Mucosa of descending colon (tissue), 3 donors: ENCODE measurements at regions not wholly inside any gene's neighbourhood (a gene's known extent, or its start where the extent isn't known, plus 50 kb on each side); places are given as distances from the start of the nearest gene placed in this dataset.
"Not testable (repeated sequence)": the region's sequence is repeated elsewhere in the genome, so short reads cannot be mapped to it uniquely, and the experiment has no call there.

Experiments
- ATAC-seq: fragments of 200-7000 bp; cut with Tn5 transposase; one replicate; pipeline ENCODE4 v1.9.1; 2020; ENCODE audit warnings: mild to moderate bottlenecking, moderate library complexity
- DNase-seq, 3 donors: peaks; one replicate each; pipeline ENCODE4 v3.0.0-alpha.2; 2020
- H3K36me3 ChIP-seq: fragments of 200-600 bp; one replicate; pipeline ENCODE4 v1.8.0; 2021; ENCODE audit warnings: low read depth, mild to moderate bottlenecking
- H3K4me1 ChIP-seq: fragments of 200-600 bp; one replicate; pipeline ENCODE4 v1.8.0; 2021; ENCODE audit warnings: low read depth, mild to moderate bottlenecking
- H3K4me3 ChIP-seq: fragments of 200-600 bp; one replicate; pipeline ENCODE4 v1.8.0; 2021; ENCODE audit warnings: mild to moderate bottlenecking
- H3K9me3 ChIP-seq: fragments of 200-600 bp; one replicate; pipeline ENCODE4 v1.8.0; 2021; ENCODE audit warnings: mild to moderate bottlenecking
- CTCF ChIP-seq: fragments of 200-600 bp; IDR thresholded peaks from one replicate; pipeline ENCODE4 v1.8.0; 2022; ENCODE audit warnings: antibody characterized with exemption, mild to moderate bottlenecking
- intact Hi-C, 2 donors: fragments of 100-400 bp; cut with DNase I in 1 of 2; cut with micrococcal nuclease in 1 of 2; formaldehyde crosslinking; loops; one replicate each; pipeline versions ENCODE4 v1.11.0 to v1.11.1; 2022; cut with DNase I, micrococcal nuclease
- donor health status: DM: no; HTN: no; CAD: no; lungs with moderate emphysema.
- donor health status: DM: no; HTN: no; CAD: no.
- donor health status: DM: no; HTN: yes; CAD: no.

GRCh38 chr6:163698086-163698485 is 283.6 kb downstream of the QKI start:
- Histone ChIP-seq H3K36me3 (no peaks in the 10 kb centered on the region), H3K4me1 (no peaks in the 10 kb centered on the region), H3K4me3 (no peak overlapping the region), H3K9me3 (no peaks in the 10 kb centered on the region)
- intact Hi-C loops: no loop called here
- TF ChIP-seq CTCF: no peak
- DNase-seq (no peak), ATAC-seq (no peak)

DNA sequence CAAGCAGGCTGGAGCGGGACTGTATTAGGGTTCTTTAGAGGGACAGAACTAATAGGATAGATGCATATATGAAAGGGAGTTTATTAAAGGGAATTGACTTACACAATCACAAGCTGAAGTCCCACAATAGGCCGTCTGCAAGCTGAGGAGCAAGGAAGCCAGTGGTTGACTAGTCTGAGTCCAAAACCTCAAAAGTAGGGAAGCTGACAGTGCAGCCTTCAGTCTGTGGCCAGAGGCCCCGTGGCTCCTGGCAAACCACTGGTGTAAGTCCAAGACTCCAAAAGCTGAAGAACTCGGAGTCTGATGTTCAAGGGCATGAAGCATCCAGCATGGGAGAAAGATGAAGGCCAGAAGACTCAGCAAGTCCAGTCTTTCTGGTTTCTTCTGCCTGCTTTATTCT is 281.8 kb downstream of the QKI start:
- not testable (repeated sequence) for ATAC-seq

GRCh38 chr6:163695414-163695864 is 280.9 kb downstream of the QKI start:
- Histone ChIP-seq H3K4me3 (no peak overlapping the region), H3K9me3 (no peaks in the 10 kb centered on the region), H3K4me1 (no peaks in the 10 kb centered on the region), H3K36me3 (no peaks in the 10 kb centered on the region)
- intact Hi-C loops: no loop called here
- DNase-seq (no peak), ATAC-seq (no peak)
- TF ChIP-seq CTCF: no peak

More for the DNA sequence above, 281.8 kb downstream of the QKI start:
- intact Hi-C loops, H3K36me3 ChIP-seq, H3K4me3 ChIP-seq, H3K9me3 ChIP-seq, H3K4me1 ChIP-seq: not testable (repeated sequence)
- peak in 1 of 3 donors; percentile 14 for DNase-seq

GRCh38 chr6:163694988-163695398 is 280.5 kb downstream of the QKI start:
- ATAC-seq (no peak), DNase-seq (no peak)
- intact Hi-C loops: no loop called here
- H3K4me3 ChIP-seq: no peak overlapping the region
- no peak for TF ChIP-seq CTCF
- no peaks in the 10 kb centered on the region for H3K36me3 ChIP-seq
- no peaks in the 10 kb centered on the region for H3K4me1 ChIP-seq
- H3K9me3 ChIP-seq: no peaks in the 10 kb centered on the region

DNA sequence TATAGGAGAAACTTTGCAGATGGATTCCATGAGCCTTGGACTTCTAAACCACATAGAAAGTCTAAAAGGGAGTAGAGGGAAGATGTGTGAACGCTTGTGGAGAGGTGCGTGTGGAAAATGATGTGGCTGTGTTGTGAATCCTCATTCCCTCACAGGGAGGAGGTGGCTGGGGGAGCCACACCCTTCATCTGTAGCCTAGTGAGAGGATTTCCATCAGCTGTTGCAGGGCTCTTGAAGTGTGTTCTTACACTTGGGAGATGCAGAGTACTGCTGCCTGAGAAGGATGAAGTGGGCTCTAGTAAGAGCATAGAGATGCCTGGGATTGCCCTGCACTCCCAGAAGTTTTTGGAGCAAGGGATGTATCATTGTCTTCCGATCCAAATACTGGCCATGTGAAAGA is 279.6 kb downstream of the QKI start:
- Histone ChIP-seq H3K9me3 (no peaks in the 10 kb centered on the region), H3K4me1 (no peaks in the 10 kb centered on the region), H3K36me3 (no peaks in the 10 kb centered on the region), H3K4me3 (no peak overlapping the region)
- TF ChIP-seq CTCF: no peak
- no peak for DNase-seq
- ATAC-seq: no peak
- intact Hi-C loops: no loop called here

DNA sequence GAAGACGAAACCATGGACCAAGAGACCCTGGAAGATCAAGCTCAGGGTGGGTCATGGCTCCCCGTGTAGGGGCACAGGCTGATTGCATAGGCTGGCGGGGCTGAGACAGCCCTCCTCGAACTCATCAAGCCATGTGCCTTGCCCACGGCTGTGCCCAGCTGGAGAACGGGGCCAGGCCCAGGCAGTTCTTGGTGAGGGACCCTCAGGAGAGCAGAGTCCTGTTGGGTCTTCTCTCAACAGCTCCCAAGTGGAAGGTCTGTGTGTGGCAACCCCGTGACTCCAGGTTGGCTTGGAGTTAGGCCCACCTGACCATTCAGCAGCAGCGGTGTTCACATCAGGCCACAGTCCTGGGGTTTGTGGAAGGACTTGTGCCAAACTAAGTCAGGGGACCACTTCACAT is 276.5 kb downstream of the QKI start:
- Histone ChIP-seq H3K9me3 (no peaks in the 10 kb centered on the region), H3K4me3 (no peak overlapping the region), H3K4me1 (no peaks in the 10 kb centered on the region), H3K36me3 (no peaks in the 10 kb centered on the region)
- ATAC-seq (no peak), DNase-seq (no peak)
- intact Hi-C loops: no loop called here
- TF ChIP-seq CTCF: no peak
